GM23248 (cell line): ENCODE measurements at regions not wholly inside any gene's neighbourhood (a gene's known extent, or its start where the extent isn't known, plus 50 kb on each side); places are given as distances from the start of the nearest gene placed in this dataset.

Experiments
- DNase-seq: peaks from one replicate; pipeline ENCODE4 v3.0.0-alpha.2; 2015
- H2AFZ ChIP-seq: fragments of 200-600 bp; sonication (generic); 2 replicates; pipeline ENCODE4 v1.6.1; 2016; ENCODE audit warnings: antibody characterized with exemption
- H3F3A ChIP-seq: fragments of 200-600 bp; sonication (generic); 2 replicates; pipeline ENCODE4 v1.6.1; 2016; ENCODE audit warnings: mild to moderate bottlenecking, antibody characterized with exemption, mixed run types; ENCODE audit not compliant: insufficient read depth
- H3K27ac ChIP-seq: fragments of 200-600 bp; sonication (generic); 2 replicates; pipeline ENCODE4 v1.5.1; 2016; ENCODE audit warnings: mild to moderate bottlenecking
- H3K27me3 ChIP-seq: fragments of 200-600 bp; sonication (generic); replicated peaks from 2 replicates; pipeline ENCODE4 v1.6.1; 2016; ENCODE audit warnings: mild to moderate bottlenecking; ENCODE audit not compliant: insufficient read depth
- H3K36me3 ChIP-seq: fragments of 200-600 bp; sonication (generic); 2 replicates; pipeline ENCODE4 v1.6.1; 2016; ENCODE audit warnings: low read depth, mild to moderate bottlenecking
- H3K4me1 ChIP-seq: fragments of 200-600 bp; sonication (generic); 2 replicates; pipeline ENCODE4 v1.6.1; 2016; ENCODE audit warnings: mild to moderate bottlenecking; ENCODE audit not compliant: insufficient read depth
- H3K4me2 ChIP-seq: fragments of 200-600 bp; sonication (generic); one replicate; pipeline ENCODE4 v1.6.1; 2016; ENCODE audit warnings: mild to moderate bottlenecking; ENCODE audit not compliant: unreplicated experiment
- H3K4me3 ChIP-seq: fragments of 200-600 bp; sonication (generic); 2 replicates; pipeline ENCODE4 v1.5.1; 2016; ENCODE audit warnings: mild to moderate bottlenecking
- H3K79me2 ChIP-seq: fragments of 200-600 bp; sonication (generic); 2 replicates; pipeline ENCODE4 v1.6.1; 2016; ENCODE audit warnings: mild to moderate bottlenecking; ENCODE audit not compliant: insufficient read depth
- H3K9ac ChIP-seq: fragments of 200-600 bp; sonication (generic); 2 replicates; pipeline ENCODE4 v1.6.1; 2016; ENCODE audit warnings: mild to moderate bottlenecking
- H3K9me2 ChIP-seq: fragments of 200-600 bp; sonication (generic); 2 replicates; pipeline ENCODE4 v1.6.1; 2016; ENCODE audit warnings: mixed run types, mild to moderate bottlenecking, moderate library complexity; ENCODE audit not compliant: insufficient read depth
- H3K9me3 ChIP-seq: fragments of 200-600 bp; sonication (generic); one replicate; pipeline ENCODE4 v1.6.1; 2017; ENCODE audit warnings: low read depth
- H4K20me1 ChIP-seq: fragments of 200-600 bp; sonication (generic); 2 replicates; pipeline ENCODE4 v1.6.0; 2016; ENCODE audit not compliant: insufficient read depth
- EZH2 ChIP-seq: fragments of 200-600 bp; sonication (generic); IDR thresholded peaks from 2 replicates; pipeline ENCODE4 v1.6.1; 2018; ENCODE audit warnings: antibody characterized with exemption, mild to moderate bottlenecking; ENCODE audit not compliant: insufficient read depth, poor library complexity, severe bottlenecking
- EZH2phosphoT487 ChIP-seq: fragments of 200-600 bp; sonication (generic); IDR thresholded peaks from 2 replicates; pipeline ENCODE4 v1.6.1; 2018; ENCODE audit warnings: antibody characterized with exemption, moderate library complexity, mild to moderate bottlenecking, low read depth; ENCODE audit not compliant: insufficient read depth
- WGBS, 2 experiments: methylation state at CpG; one replicate each; pipeline ENCODE4 v1.1.6; 2015 to 2017; ENCODE audit warnings: low lambda C conversion rate in 2 of 2, low coverage in 1 of 2; ENCODE audit errors: missing lambda C conversion rate in 2 of 2; 5-methylcytosine and 5-hydroxymethylcytosine counted together
- in situ Hi-C: fragments of 300-500 bp; cut with MboI; formaldehyde crosslinking; loops from 2 replicates; pipeline ENCODE4 v1.15.0; 2020

DNA sequence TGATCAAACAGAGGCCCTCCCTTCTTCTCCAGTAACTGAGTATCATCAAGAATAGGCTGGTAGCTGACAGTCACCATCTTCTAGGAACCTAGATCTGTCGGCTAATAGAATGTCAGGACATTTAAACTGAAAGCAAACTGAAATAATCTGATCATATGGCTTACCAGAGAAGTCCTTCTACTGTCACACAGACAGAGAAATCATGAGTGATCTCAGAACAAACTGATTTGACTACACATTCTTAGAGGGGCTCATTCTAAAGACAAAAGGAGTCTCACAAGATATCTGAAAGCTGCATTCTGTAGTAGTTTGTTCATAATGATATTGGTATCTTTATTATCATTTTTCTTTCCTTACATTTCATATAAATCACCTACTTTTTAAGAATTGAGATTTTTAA, 130.9 kb upstream of the ADCY1 start:
- no peaks in the 10 kb centered on the region for H3K9me2 ChIP-seq
- TF ChIP-seq EZH2phosphoT487 (no peak), EZH2 (no peak)
- H4K20me1 ChIP-seq = no peaks in the 10 kb centered on the region
- no peaks in the 10 kb centered on the region for H3K79me2 ChIP-seq
- H3K9ac ChIP-seq = no peak overlapping the region
- H3K36me3 ChIP-seq = no peaks in the 10 kb centered on the region
- in situ Hi-C loops = no loop called here
- no peak overlapping the region for H3K4me2 ChIP-seq
- no peak overlapping the region for H3K27ac ChIP-seq
- H3K27me3 ChIP-seq = peaks cover 9% of the 10 kb centered on the region; the same call in 1 of the 2 replicates
- H3K4me1 ChIP-seq = no peaks in the 10 kb centered on the region
- H3F3A ChIP-seq = no peaks in the 10 kb centered on the region
- WGBS, 2 experiments = 38 to 42% methylated on average over 1 of the region's 1 CpG
- no peaks in the 10 kb centered on the region for H3K9me3 ChIP-seq
- no peak overlapping the region for H2AFZ ChIP-seq
- no peak for DNase-seq
- no peak overlapping the region for H3K4me3 ChIP-seq

DNA sequence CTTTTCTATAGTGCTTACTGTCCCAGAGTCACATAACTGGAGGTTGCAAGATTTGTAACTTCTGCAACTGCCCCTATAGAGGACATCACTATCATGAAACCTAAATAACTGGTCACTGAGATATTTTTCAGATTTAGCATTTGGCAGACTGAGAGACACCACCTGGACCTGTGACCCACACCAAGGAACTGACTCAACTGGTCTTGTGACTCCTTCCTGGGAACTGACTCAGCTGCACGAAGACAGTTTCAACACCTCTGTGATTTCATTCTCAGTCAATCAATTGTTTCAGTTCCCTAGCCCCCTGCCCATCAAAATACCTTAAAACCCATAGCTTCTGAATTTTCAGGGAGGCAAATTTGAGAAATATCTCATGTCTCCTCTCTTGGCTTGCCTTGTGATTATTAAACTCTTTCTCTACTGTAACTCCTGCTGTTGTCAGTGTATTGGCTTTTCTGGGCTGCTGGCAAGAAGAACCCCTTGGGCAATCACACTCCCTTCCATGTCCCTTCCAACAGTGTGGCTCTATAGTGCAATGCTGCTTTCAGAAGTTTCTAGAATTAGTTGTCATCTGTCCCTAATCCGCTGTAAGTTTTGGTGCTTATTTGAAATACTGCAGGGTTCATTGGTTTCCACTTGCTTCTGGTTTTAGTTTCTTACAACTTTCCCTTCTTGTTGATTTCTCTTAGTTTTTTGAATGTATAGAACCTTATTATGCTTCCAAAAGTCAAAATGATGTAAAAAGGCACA, 127.8 kb upstream of the ADCY1 start:
- in situ Hi-C loops = no loop called here
- no peak overlapping the region for H3K9ac ChIP-seq
- H3K4me3 ChIP-seq = no peak overlapping the region
- no peak overlapping the region for H2AFZ ChIP-seq
- no peak overlapping the region for H3K4me2 ChIP-seq
- H3K9me2 ChIP-seq = no peaks in the 10 kb centered on the region
- no peak for DNase-seq
- H3K27me3 ChIP-seq = peaks cover 9% of the 10 kb centered on the region
- no peaks in the 10 kb centered on the region for H3K9me3 ChIP-seq
- WGBS, 2 experiments = 46 to 49% methylated on average over 2 of the region's 2 CpGs
- H3K36me3 ChIP-seq = no peaks in the 10 kb centered on the region
- TF ChIP-seq EZH2 (no peak), EZH2phosphoT487 (no peak)
- no peaks in the 10 kb centered on the region for H3K4me1 ChIP-seq
- H3K27ac ChIP-seq = no peak overlapping the region
- H3F3A ChIP-seq = no peaks in the 10 kb centered on the region
- H4K20me1 ChIP-seq = no peaks in the 10 kb centered on the region
- H3K79me2 ChIP-seq = no peaks in the 10 kb centered on the region

DNA sequence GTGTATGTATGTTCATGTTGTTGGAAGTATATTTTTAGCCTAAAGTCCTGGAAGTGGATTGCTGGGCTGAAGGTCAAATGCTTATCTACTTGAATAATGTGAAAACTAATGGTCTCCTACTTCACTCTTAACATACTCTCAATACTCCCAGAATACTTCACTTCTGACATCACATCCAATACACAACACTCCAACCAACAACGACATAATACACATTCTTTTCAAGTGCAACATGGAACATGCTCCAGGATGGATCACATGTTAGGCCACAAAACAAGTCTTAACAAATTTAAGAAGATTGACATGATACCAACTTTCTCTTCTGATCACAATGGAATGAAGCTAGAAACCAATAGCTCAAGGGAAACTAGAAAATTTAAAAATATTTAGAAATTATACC, 126.9 kb upstream of the ADCY1 start:
- Histone ChIP-seq H4K20me1 (no peaks in the 10 kb centered on the region), H3K36me3 (no peaks in the 10 kb centered on the region), H3K4me2 (no peak overlapping the region), H3K27me3 (peaks cover 9% of the 10 kb centered on the region), H3K27ac (no peak overlapping the region), H3K9me3 (no peaks in the 10 kb centered on the region), H3K79me2 (no peaks in the 10 kb centered on the region), H3K4me3 (no peak overlapping the region), H3F3A (no peaks in the 10 kb centered on the region), H3K4me1 (no peaks in the 10 kb centered on the region), H3K9ac (no peak overlapping the region), H3K9me2 (no peaks in the 10 kb centered on the region), H2AFZ (no peak overlapping the region)
- no peak for TF ChIP-seq EZH2phosphoT487
- TF ChIP-seq EZH2 = no peak
- no peak for DNase-seq
- 86 to 89% methylated on average over 1 of the region's 1 CpG for WGBS, 2 experiments
- in situ Hi-C loops = no loop called here

DNA sequence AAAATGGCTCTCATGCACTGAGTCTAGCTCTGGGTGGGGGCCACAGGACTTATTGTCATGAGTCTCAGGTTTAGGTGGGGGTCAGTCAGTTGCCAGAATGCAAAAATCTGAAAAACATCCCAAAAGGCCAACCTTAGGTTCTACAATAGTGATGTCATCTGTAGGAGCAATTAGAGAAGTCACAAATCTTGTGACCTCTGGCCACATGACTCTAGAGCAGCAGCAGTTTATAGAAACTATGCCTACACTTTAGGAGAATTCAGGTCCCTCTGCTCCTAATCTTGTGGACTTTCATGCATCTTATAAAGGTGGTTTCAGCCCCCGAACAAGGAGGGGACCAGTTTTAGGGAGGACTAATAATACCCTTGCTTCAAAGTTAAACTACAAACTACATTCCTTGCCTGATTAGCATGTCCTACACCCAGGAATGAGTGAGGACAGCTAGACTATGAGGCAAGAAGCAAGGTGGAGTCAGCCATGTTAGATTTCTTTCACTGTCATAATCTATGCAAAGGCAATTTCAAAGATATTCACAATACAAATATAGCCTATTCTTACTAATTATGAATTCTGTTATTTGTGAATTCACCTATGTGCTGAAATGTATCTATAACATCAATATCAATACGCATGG, 123.5 kb upstream of the ADCY1 start:
- Histone ChIP-seq H3K4me1 (no peaks in the 10 kb centered on the region), H3K36me3 (no peaks in the 10 kb centered on the region), H3K9ac (no peak overlapping the region), H3K27ac (no peak overlapping the region), H3K79me2 (no peaks in the 10 kb centered on the region), H3K4me2 (no peak overlapping the region), H3F3A (no peaks in the 10 kb centered on the region), H3K4me3 (no peak overlapping the region), H3K9me2 (no peaks in the 10 kb centered on the region), H3K27me3 (peaks cover 9% of the 10 kb centered on the region), H2AFZ (no peak overlapping the region), H4K20me1 (no peaks in the 10 kb centered on the region), H3K9me3 (no peaks in the 10 kb centered on the region)
- DNase-seq = no peak
- WGBS, 2 experiments = 85 to 92% methylated on average over 2 of the region's 2 CpGs
- no peak for TF ChIP-seq EZH2phosphoT487
- no peak for TF ChIP-seq EZH2
- in situ Hi-C loops = no loop called here
